HCT116 (cell line): ENCODE measurements at regions not wholly inside any gene's neighbourhood (a gene's known extent, or its start where the extent isn't known, plus 50 kb on each side); places are given as distances from the start of the nearest gene placed in this dataset.

Experiments used
- ATAC-seq: fragments of 200-7000 bp; cut with Tn5 transposase; 2 replicates; pipeline ENCODE4 v1.9.1; 2020; ENCODE audit warnings: mild to moderate bottlenecking, moderate library complexity
- BruUV-seq: library from RNA; stranded (reverse); fragments of 400-500 nt; replicated peaks from 2 replicates; lab custom pipeline; 2021; lab: Mats Ljungman, UMichigan
- CTCF ChIA-PET: fragments of 300-600 bp; sonication (Branson Sonifier 250); formaldehyde crosslinking; loops from one replicate; lab custom pipeline; 2021; ENCODE audit warnings: antibody characterized with exemption; lab: Charles Lee
- POLR2A ChIA-PET: fragments of 300-600, 350-600 bp; sonication (Branson Sonifier 250); formaldehyde crosslinking; loops from one replicate; lab custom pipeline; 2021; ENCODE audit warnings: antibody characterized with exemption; lab: Charles Lee
- RAD21 ChIA-PET, 2 experiments: fragments of 300-600 bp; sonication (Branson Sonifier 250); formaldehyde crosslinking; loops; one replicate each; lab custom pipeline; 2023; ENCODE audit warnings: low total read pairs in 2 of 2; ENCODE audit not compliant: uncharacterized antibody in 2 of 2, unreplicated experiment in 2 of 2, low non-redundant PET in 1 of 2; lab: Charles Lee
- DNase-seq: peaks from one replicate; pipeline ENCODE4 v3.0.0-alpha.2; 2010; ENCODE audit warnings: low read depth, low spot score
- H2AFZ ChIP-seq: fragments of 200-600 bp; shearing (Covaris generic), sonication (generic); 2 replicates; pipeline ENCODE4 v1.6.1; 2017; ENCODE audit warnings: low read depth, mixed run types, mixed read lengths, antibody characterized with exemption, low read length; ENCODE audit not compliant: poor library complexity, severe bottlenecking
- H3K27ac ChIP-seq: 2 replicates; pipeline ENCODE4 v1.5.1; 2012; ENCODE audit warnings: low read depth, low read length
- H3K27me3 ChIP-seq: fragments of 200-600 bp; sonication (generic); 2 replicates; pipeline ENCODE4 v1.6.1; 2016; ENCODE audit warnings: mixed run types, low read length, mixed read lengths; ENCODE audit not compliant: insufficient read depth
- H3K36me3 ChIP-seq, 2 experiments: fragments of 200-500 bp in 1 of 2; fragments of 200-600 bp in 1 of 2; sonication (Bioruptor generic) in 1 of 2; sonication (generic) in 1 of 2; 2 replicates each; pipeline versions ENCODE4 v1.5.1 to v1.6.1; 2014 to 2016; ENCODE audit warnings: low read length in 2 of 2, inconsistent platforms in 1 of 2, mixed read lengths in 1 of 2, mixed run types in 1 of 2; ENCODE audit not compliant: insufficient read depth in 2 of 2, control insufficient read depth in 1 of 2
- H3K4me1 ChIP-seq, 2 experiments: fragments of 200-600 bp in 1 of 2; sonication (generic) in 1 of 2; 2 replicates each; pipeline versions ENCODE4 v1.5.1 to v1.6.1; 2012 to 2017; ENCODE audit warnings: low read length in 2 of 2, inconsistent platforms in 1 of 2, mild to moderate bottlenecking in 1 of 2, mixed read lengths in 1 of 2, mixed run types in 1 of 2, moderate library complexity in 1 of 2; ENCODE audit not compliant: insufficient read depth in 2 of 2, control insufficient read depth in 1 of 2
- H3K4me2 ChIP-seq: fragments of 200-600 bp; sonication (generic); 2 replicates; pipeline ENCODE4 v1.6.1; 2017; ENCODE audit warnings: mixed run types, low read length, mixed read lengths
- H3K4me3 ChIP-seq, 2 experiments: fragments of 200-600 bp in 1 of 2; sonication (generic) in 1 of 2; replicated peaks in 1 of 2; 2 replicates each; pipeline ENCODE4 v1.5.1; 2011 to 2016; ENCODE audit warnings: low read length in 2 of 2, control low read depth in 1 of 2, low read depth in 1 of 2, mild to moderate bottlenecking in 1 of 2, mixed read lengths in 1 of 2, mixed run types in 1 of 2
- H3K79me2 ChIP-seq: fragments of 200-600 bp; sonication (generic); 2 replicates; pipeline ENCODE4 v1.6.1; 2017; ENCODE audit warnings: mild to moderate bottlenecking, mixed run types, low read length, moderate library complexity, mixed read lengths; ENCODE audit not compliant: insufficient read depth
- H3K9ac ChIP-seq: fragments of 200-600 bp; sonication (generic); 2 replicates; pipeline ENCODE4 v1.6.1; 2016; ENCODE audit warnings: low read length, mixed read lengths
- H3K9me2 ChIP-seq: fragments of 200-600 bp; sonication (generic), shearing (Covaris generic); 2 replicates; pipeline ENCODE4 v1.6.1; 2017; ENCODE audit warnings: mixed run types, mild to moderate bottlenecking, moderate library complexity; ENCODE audit not compliant: insufficient read depth
- H3K9me3 ChIP-seq, 2 experiments: fragments of 200-500 bp in 1 of 2; fragments of 200-600 bp in 1 of 2; sonication (Bioruptor generic) in 1 of 2; sonication (generic) in 1 of 2; 2 replicates each; pipeline ENCODE4 v1.6.1; 2014 to 2017; ENCODE audit warnings: low read length in 2 of 2, mixed read lengths in 2 of 2, inconsistent platforms in 1 of 2, low read depth in 1 of 2, mild to moderate bottlenecking in 1 of 2, mixed run types in 1 of 2, moderate library complexity in 1 of 2; ENCODE audit not compliant: control insufficient read depth in 1 of 2, insufficient read depth in 1 of 2
- H4K20me1 ChIP-seq: fragments of 200-600 bp; sonication (generic), shearing (Covaris generic); 2 replicates; pipeline ENCODE4 v1.6.1; 2017; ENCODE audit warnings: mixed run types, mild to moderate bottlenecking, moderate library complexity; ENCODE audit not compliant: insufficient read depth
- ATF3 ChIP-seq: IDR thresholded peaks from 2 replicates; pipeline ENCODE4 v1.6.1; 2012
- CBX3 ChIP-seq: IDR thresholded peaks from 2 replicates; pipeline ENCODE4 v1.6.1; 2012; ENCODE audit warnings: low read depth
- CEBPB ChIP-seq: IDR thresholded peaks from 2 replicates; pipeline ENCODE4 v1.6.1; 2012; ENCODE audit warnings: low read depth
- EGR1 ChIP-seq: IDR thresholded peaks from 2 replicates; pipeline ENCODE4 v1.6.1; 2012; ENCODE audit warnings: low read depth
- FOSL1 ChIP-seq: IDR thresholded peaks from 2 replicates; pipeline ENCODE4 v1.6.1; 2012; ENCODE audit warnings: low read depth
- JUND ChIP-seq: IDR thresholded peaks from 2 replicates; pipeline ENCODE4 v1.6.1; 2012
- POLR2AphosphoS5 ChIP-seq: IDR thresholded peaks from 2 replicates; pipeline ENCODE4 v1.6.1; 2011; ENCODE audit warnings: mild to moderate bottlenecking, low read depth, low read length, moderate library complexity
- RAD21 ChIP-seq: IDR thresholded peaks from 2 replicates; pipeline ENCODE4 v1.6.1; 2012; ENCODE audit warnings: low read depth, mild to moderate bottlenecking
- ZNF274 ChIP-seq: fragments of 200-500 bp; sonication (Bioruptor generic); IDR thresholded peaks from 2 replicates; pipeline ENCODE4 v1.6.1; 2014; ENCODE audit warnings: mild to moderate bottlenecking, low read depth, low read length, inconsistent platforms
- intact Hi-C: fragments of 100-400 bp; cut with micrococcal nuclease; formaldehyde crosslinking; loops from 2 replicates; pipeline ENCODE4 v1.10.0; 2022
- TF ChIP-seq, protein P1 (sequence below): IDR thresholded peaks from 2 replicates; pipeline ENCODE4 v1.6.1; 2012
- TF ChIP-seq, protein P2 (sequence below): IDR thresholded peaks from 2 replicates; pipeline ENCODE4 v1.6.1; 2012; ENCODE audit warnings: low read depth

DNA sequence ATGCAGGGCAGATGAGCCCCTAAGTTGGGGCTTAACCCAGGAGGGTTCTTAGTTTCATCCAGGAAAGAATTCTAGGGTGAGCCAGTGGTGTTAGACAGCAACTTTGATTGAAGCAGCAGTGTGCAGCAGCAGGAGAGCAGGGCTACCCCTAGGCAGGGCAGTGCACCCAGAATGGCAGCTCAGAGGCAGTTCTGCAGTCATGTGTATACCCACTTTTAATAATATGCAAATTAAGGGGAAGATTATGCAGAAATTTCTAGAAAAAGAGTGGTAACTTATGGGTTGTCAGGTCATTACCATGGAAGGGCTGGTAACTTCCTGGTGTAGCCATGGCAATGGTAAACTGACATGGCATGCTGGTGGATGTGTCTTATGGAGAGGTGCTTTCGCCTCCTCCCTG is 297.5 kb downstream of the PCNX1 start:
- ChIA-PET RAD21 (no interaction called here), POLR2A (no interaction called here), CTCF (no interaction called here)
- H3K79me2 ChIP-seq = no peaks in the 10 kb centered on the region
- H3K4me2 ChIP-seq = no peak overlapping the region
- ATAC-seq = no peak
- H3K4me1 ChIP-seq = no peaks in the 10 kb centered on the region
- no peaks in the 10 kb centered on the region for H3K36me3 ChIP-seq
- TF ChIP-seq FOSL1 (no peak), CBX3 (no peak), ATF3 (no peak), RAD21 (no peak)
- TF ChIP-seq, protein P1, sequence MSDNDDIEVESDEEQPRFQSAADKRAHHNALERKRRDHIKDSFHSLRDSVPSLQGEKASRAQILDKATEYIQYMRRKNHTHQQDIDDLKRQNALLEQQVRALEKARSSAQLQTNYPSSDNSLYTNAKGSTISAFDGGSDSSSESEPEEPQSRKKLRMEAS = no peak
- H3K9me3 ChIP-seq = no peaks in the 10 kb centered on the region
- no peak for DNase-seq
- no peaks in the 10 kb centered on the region for H3K27me3 ChIP-seq
- no peaks in the 10 kb centered on the region for H4K20me1 ChIP-seq
- no peak overlapping the region for H2AFZ ChIP-seq
- no TSS peak for BruUV-seq
- no peaks in the 10 kb centered on the region for H3K9me2 ChIP-seq
- H3K4me3 ChIP-seq = no peak overlapping the region
- intact Hi-C loops = no loop called here
- H3K9ac ChIP-seq = no peak overlapping the region
- no peak overlapping the region for H3K27ac ChIP-seq

DNA sequence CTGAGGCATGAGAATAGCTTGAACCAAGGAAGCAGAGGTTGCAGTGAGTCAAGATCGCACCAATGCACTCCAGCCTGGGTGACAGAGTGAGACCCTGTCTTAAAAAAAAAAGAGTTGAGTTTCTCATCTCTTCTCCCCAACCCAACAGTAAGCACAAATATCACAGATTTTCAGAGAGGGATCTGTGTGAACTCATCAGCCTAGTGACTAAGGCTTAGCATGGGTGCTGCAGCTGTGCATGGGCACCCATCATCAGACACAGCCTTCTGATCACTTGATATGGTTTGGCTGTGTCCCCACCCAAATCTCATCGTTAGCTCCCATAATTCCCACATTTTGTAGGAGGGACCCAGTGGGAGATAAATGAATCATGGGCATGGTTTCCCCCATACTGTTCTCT is 298.9 kb downstream of the PCNX1 start:
- Histone ChIP-seq H3K4me2 (no peak overlapping the region), H3K4me3 (no peak overlapping the region), H3K27ac (no peak overlapping the region), H3K4me1 (no peaks in the 10 kb centered on the region), H3K36me3 (no peaks in the 10 kb centered on the region), H3K9me3 (no peaks in the 10 kb centered on the region), H3K27me3 (no peaks in the 10 kb centered on the region), H3K9me2 (no peaks in the 10 kb centered on the region), H4K20me1 (no peaks in the 10 kb centered on the region), H2AFZ (no peak overlapping the region), H3K79me2 (no peaks in the 10 kb centered on the region), H3K9ac (no peak overlapping the region)
- DNase-seq (no peak), ATAC-seq (no peak)
- POLR2A ChIA-PET = no interaction called here
- intact Hi-C loops = no loop called here
- TF ChIP-seq POLR2AphosphoS5 (no peak), FOSL1 (no peak), EGR1 (no peak), ZNF274 (no peak), CEBPB (no peak), JUND (no peak)
- TF ChIP-seq, protein P1 = no peak
- TF ChIP-seq, protein P2, sequence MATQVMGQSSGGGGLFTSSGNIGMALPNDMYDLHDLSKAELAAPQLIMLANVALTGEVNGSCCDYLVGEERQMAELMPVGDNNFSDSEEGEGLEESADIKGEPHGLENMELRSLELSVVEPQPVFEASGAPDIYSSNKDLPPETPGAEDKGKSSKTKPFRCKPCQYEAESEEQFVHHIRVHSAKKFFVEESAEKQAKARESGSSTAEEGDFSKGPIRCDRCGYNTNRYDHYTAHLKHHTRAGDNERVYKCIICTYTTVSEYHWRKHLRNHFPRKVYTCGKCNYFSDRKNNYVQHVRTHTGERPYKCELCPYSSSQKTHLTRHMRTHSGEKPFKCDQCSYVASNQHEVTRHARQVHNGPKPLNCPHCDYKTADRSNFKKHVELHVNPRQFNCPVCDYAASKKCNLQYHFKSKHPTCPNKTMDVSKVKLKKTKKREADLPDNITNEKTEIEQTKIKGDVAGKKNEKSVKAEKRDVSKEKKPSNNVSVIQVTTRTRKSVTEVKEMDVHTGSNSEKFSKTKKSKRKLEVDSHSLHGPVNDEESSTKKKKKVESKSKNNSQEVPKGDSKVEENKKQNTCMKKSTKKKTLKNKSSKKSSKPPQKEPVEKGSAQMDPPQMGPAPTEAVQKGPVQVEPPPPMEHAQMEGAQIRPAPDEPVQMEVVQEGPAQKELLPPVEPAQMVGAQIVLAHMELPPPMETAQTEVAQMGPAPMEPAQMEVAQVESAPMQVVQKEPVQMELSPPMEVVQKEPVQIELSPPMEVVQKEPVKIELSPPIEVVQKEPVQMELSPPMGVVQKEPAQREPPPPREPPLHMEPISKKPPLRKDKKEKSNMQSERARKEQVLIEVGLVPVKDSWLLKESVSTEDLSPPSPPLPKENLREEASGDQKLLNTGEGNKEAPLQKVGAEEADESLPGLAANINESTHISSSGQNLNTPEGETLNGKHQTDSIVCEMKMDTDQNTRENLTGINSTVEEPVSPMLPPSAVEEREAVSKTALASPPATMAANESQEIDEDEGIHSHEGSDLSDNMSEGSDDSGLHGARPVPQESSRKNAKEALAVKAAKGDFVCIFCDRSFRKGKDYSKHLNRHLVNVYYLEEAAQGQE = no peak
- CTCF ChIA-PET = no interaction called here
- no TSS peak for BruUV-seq
- RAD21 ChIA-PET = no interaction called here
